Neural progenitor cell (in vitro differentiated cells): ENCODE measurements at regions not wholly inside any gene's neighbourhood (a gene's known extent, or its start where the extent isn't known, plus 50 kb on each side); places are given as distances from the start of the nearest gene placed in this dataset.

Experiments
- EZH2 ChIP-seq: fragments of 200-600 bp; sonication (generic); IDR thresholded peaks from 2 replicates; pipeline ENCODE4 v1.6.1; 2017; ENCODE audit warnings: antibody characterized with exemption, mild to moderate bottlenecking, moderate library complexity
- TF ChIP-seq, protein P1 (sequence below): fragments of 200-600 bp; sonication (generic); IDR thresholded peaks from 2 replicates; pipeline ENCODE4 v1.5.1; 2017; ENCODE audit warnings: antibody characterized with exemption, mild to moderate bottlenecking

DNA sequence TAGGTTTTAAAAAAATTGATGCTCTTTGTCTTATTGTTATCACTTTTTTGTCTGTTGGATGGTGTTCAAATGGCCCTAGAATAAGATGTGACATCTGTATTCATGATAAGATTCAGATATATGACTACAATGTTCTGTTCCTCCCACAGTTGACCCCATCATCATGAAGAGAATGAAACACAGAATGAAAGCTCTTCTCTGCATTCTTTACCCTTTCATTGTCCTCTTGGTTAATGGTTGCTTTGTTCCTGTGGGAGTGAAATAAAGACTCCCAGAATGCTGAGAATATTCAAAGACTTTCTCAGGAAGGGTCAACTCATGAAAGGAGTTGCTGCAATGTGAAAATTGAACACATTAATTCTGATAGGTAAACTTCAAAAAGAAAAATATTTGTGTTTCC is 1015.8 kb downstream of the SORCS3 start:
- TF ChIP-seq, protein P1, sequence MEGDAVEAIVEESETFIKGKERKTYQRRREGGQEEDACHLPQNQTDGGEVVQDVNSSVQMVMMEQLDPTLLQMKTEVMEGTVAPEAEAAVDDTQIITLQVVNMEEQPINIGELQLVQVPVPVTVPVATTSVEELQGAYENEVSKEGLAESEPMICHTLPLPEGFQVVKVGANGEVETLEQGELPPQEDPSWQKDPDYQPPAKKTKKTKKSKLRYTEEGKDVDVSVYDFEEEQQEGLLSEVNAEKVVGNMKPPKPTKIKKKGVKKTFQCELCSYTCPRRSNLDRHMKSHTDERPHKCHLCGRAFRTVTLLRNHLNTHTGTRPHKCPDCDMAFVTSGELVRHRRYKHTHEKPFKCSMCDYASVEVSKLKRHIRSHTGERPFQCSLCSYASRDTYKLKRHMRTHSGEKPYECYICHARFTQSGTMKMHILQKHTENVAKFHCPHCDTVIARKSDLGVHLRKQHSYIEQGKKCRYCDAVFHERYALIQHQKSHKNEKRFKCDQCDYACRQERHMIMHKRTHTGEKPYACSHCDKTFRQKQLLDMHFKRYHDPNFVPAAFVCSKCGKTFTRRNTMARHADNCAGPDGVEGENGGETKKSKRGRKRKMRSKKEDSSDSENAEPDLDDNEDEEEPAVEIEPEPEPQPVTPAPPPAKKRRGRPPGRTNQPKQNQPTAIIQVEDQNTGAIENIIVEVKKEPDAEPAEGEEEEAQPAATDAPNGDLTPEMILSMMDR, result no peak
- no peak for TF ChIP-seq EZH2
